Erythroblast (primary cell): ENCODE measurements at regions not wholly inside any gene's neighbourhood (a gene's known extent, or its start where the extent isn't known, plus 50 kb on each side); places are given as distances from the start of the nearest gene placed in this dataset.

ENCODE experiments used
- GATA1 ChIP-seq: IDR thresholded peaks from 2 replicates; pipeline ENCODE4 v1.6.1; 2011; ENCODE audit warnings: low read depth, mild to moderate bottlenecking, control low read depth, low read length, moderate library complexity
- POLR2A ChIP-seq: IDR thresholded peaks from 2 replicates; pipeline ENCODE4 v1.6.1; 2011; ENCODE audit warnings: mild to moderate bottlenecking, low read length

DNA sequence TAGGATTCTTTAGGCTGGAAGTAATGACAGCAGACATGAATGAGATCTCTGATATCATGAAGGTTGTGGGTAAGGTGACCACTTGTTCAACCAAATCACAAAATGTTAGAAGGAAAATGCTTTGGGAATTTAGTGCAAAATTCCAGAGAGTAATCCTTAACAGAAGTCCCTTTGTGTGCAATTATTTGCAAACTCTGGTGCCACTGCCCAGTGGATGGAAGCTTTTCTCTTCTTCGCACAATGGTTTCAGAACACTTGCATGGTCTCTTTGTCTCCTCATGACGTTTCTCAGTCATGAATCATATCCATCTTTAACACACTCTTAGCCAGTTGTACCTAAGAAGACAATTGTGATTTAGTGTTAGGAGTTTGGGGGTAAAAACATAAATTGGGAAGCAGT is 570.4 kb upstream of the ANKRD30A start:
- TF ChIP-seq POLR2A (no peak), GATA1 (no peak)
